ENCODE measurements at regions not wholly inside any gene's neighbourhood (a gene's known extent, or its start where the extent isn't known, plus 50 kb on each side); places are given as distances from the start of the nearest gene placed in this dataset.

GRCh38 chr15:60183366-60183765, 179.3 kb downstream of the FOXB1 start:
- DNase-seq (ENCODE audit: low spot score), result no peak
- TF ChIP-seq CTCF (IDR thresholded peaks at IDR 0.05; ENCODE audit: extremely low read depth, insufficient read depth, missing control alignments), result no peak
- in situ Hi-C loops (cut with MboI; ENCODE audit: low pct_unique_long_range_greater_than_20kb, low sequenced_read_pairs, unreplicated experiment), result no loop called here

- no peak for TF ChIP-seq CTCF (IDR thresholded peaks at IDR 0.05; ENCODE audit: extremely low read depth, insufficient read depth, missing control alignments)
- DNase-seq (ENCODE audit: low spot score), result no peak
- in situ Hi-C loops (cut with MboI; ENCODE audit: low pct_unique_long_range_greater_than_20kb, low sequenced_read_pairs, unreplicated experiment), result no loop called here
These were observed 180.5 kb downstream of the FOXB1 start for GRCh38 chr15:60184579-60184978.

- in situ Hi-C loops (cut with MboI; ENCODE audit: low pct_unique_long_range_greater_than_20kb, low sequenced_read_pairs, unreplicated experiment), result no loop called here
These were observed 186.9 kb downstream of the FOXB1 start for GRCh38 chr15:60191016-60191415.

GRCh38 chr15:60191821-60192220, 187.7 kb downstream of the FOXB1 start:
- no peak for TF ChIP-seq CTCF (IDR thresholded peaks at IDR 0.05; ENCODE audit: extremely low read depth, insufficient read depth, missing control alignments)
- in situ Hi-C loops (cut with MboI; ENCODE audit: low pct_unique_long_range_greater_than_20kb, low sequenced_read_pairs, unreplicated experiment), result no loop called here
- no peak for DNase-seq (ENCODE audit: low spot score)

More at GRCh38 chr15:60191016-60191415, 186.9 kb downstream of the FOXB1 start:
- no peak for DNase-seq (ENCODE audit: low spot score)
- no peak for TF ChIP-seq CTCF (IDR thresholded peaks at IDR 0.05; ENCODE audit: extremely low read depth, insufficient read depth, missing control alignments)

- DNase-seq (ENCODE audit: low spot score), result no peak
- in situ Hi-C loops (cut with MboI; ENCODE audit: low pct_unique_long_range_greater_than_20kb, low sequenced_read_pairs, unreplicated experiment), result no loop called here
- no peak for TF ChIP-seq CTCF (IDR thresholded peaks at IDR 0.05; ENCODE audit: extremely low read depth, insufficient read depth, missing control alignments)
These were observed 191.5 kb downstream of the FOXB1 start for GRCh38 chr15:60195611-60196010.

- DNase-seq (ENCODE audit: low spot score), result no peak
- in situ Hi-C loops (cut with MboI; ENCODE audit: low pct_unique_long_range_greater_than_20kb, low sequenced_read_pairs, unreplicated experiment), result no loop called here
- no peak for TF ChIP-seq CTCF (IDR thresholded peaks at IDR 0.05; ENCODE audit: extremely low read depth, insufficient read depth, missing control alignments)
These were observed 193.5 kb downstream of the ANXA2 start for GRCh38 chr15:60204131-60204885.

All from GM13977 (cell line).